Ascending aorta (tissue), 2 donors: ENCODE measurements at regions not wholly inside any gene's neighbourhood (a gene's known extent, or its start where the extent isn't known, plus 50 kb on each side); places are given as distances from the start of the nearest gene placed in this dataset.
"Not testable (repeated sequence)": the region's sequence is repeated elsewhere in the genome, so short reads cannot be mapped to it uniquely, and the experiment has no call there.

ENCODE experiments used
- DNase-seq, 2 donors: peaks; one replicate each; pipeline ENCODE4 v3.0.0-alpha.2; 2019; ENCODE audit warnings: low spot score in 2 of 2
- H3K27ac ChIP-seq, 2 donors: fragments of 200-600 bp; sonication (generic); one replicate each; pipeline ENCODE4 v1.5.1; 2016 to 2017; ENCODE audit warnings: mild to moderate bottlenecking in 1 of 2
- H3K27me3 ChIP-seq: fragments of 200-600 bp; sonication (generic); one replicate; pipeline ENCODE4 v1.5.1; 2017
- H3K36me3 ChIP-seq, 2 donors: fragments of 200-600 bp; sonication (generic); one replicate each; pipeline ENCODE4 v1.5.1; 2016
- H3K4me1 ChIP-seq, 2 donors: fragments of 200-600 bp; sonication (generic); one replicate each; pipeline ENCODE4 v1.5.1; 2016 to 2017; ENCODE audit warnings: mild to moderate bottlenecking in 1 of 2
- H3K4me3 ChIP-seq, 2 donors: fragments of 200-600 bp; sonication (generic); one replicate each; pipeline ENCODE4 v1.5.1; 2016 to 2017; ENCODE audit warnings: mild to moderate bottlenecking in 1 of 2
- H3K9me3 ChIP-seq, 2 donors: fragments of 200-600 bp; sonication (generic); one replicate each; pipeline ENCODE4 v1.5.1; 2016
- intact Hi-C: fragments of 100-400 bp; cut with DNase I; formaldehyde crosslinking; loops from one replicate; pipeline ENCODE4 v1.15.1; 2023
- TF ChIP-seq, protein P1 (sequence below), 3 experiments: fragments of 200-600 bp in 2 of 3; fragments of 450-650 bp in 1 of 3; sonication (generic) in 2 of 3; IDR thresholded peaks; one replicate each; pipeline ENCODE4 v1.5.1; 2016 to 2019; ENCODE audit warnings: antibody characterized with exemption in 3 of 3, mild to moderate bottlenecking in 1 of 3, moderate library complexity in 1 of 3

DNA sequence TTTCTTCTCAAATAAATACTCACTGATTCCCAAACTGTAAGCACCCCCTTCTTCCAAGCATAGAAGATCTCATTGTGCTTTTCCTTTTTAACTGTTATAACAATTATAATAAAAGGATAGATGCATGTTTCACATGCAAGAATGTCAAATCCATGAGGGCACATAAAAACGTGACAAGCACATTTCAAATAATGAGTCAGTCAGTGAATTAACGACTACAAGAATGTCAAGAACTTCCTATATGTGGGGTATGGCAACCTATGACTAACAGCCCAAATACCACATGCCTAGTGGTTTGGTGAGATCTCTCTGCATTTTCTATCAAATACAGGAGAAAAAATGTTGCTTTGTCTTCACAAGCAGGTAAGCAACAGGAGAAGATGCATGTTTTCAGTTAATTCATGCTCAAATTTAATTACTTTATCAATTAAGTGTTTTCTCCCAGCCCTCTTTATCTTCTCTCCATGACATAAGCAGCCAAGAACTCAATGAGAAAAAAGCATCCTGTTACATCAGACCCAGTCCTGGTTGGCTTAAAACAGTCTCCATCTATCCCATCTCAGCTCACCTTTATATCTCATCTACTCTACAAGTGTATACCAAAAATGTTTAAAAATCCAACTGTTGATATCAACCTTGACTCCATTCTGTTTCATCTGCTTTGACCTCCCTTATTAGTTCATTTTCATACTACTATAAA, 181.5 kb upstream of the LMCD1 start:
- Histone ChIP-seq H3K4me3 (no peak overlapping the region), H3K9me3 (no peaks in the 10 kb centered on the region), H3K27me3 (no peaks in the 10 kb centered on the region), H3K27ac (no peak overlapping the region), H3K4me1 (no peaks in the 10 kb centered on the region), H3K36me3 (no peaks in the 10 kb centered on the region)
- intact Hi-C loops: no loop called here
- no peak for DNase-seq
- TF ChIP-seq, protein P1, sequence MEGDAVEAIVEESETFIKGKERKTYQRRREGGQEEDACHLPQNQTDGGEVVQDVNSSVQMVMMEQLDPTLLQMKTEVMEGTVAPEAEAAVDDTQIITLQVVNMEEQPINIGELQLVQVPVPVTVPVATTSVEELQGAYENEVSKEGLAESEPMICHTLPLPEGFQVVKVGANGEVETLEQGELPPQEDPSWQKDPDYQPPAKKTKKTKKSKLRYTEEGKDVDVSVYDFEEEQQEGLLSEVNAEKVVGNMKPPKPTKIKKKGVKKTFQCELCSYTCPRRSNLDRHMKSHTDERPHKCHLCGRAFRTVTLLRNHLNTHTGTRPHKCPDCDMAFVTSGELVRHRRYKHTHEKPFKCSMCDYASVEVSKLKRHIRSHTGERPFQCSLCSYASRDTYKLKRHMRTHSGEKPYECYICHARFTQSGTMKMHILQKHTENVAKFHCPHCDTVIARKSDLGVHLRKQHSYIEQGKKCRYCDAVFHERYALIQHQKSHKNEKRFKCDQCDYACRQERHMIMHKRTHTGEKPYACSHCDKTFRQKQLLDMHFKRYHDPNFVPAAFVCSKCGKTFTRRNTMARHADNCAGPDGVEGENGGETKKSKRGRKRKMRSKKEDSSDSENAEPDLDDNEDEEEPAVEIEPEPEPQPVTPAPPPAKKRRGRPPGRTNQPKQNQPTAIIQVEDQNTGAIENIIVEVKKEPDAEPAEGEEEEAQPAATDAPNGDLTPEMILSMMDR (IDR thresholded peaks at IDR 0.05): no peak

DNA sequence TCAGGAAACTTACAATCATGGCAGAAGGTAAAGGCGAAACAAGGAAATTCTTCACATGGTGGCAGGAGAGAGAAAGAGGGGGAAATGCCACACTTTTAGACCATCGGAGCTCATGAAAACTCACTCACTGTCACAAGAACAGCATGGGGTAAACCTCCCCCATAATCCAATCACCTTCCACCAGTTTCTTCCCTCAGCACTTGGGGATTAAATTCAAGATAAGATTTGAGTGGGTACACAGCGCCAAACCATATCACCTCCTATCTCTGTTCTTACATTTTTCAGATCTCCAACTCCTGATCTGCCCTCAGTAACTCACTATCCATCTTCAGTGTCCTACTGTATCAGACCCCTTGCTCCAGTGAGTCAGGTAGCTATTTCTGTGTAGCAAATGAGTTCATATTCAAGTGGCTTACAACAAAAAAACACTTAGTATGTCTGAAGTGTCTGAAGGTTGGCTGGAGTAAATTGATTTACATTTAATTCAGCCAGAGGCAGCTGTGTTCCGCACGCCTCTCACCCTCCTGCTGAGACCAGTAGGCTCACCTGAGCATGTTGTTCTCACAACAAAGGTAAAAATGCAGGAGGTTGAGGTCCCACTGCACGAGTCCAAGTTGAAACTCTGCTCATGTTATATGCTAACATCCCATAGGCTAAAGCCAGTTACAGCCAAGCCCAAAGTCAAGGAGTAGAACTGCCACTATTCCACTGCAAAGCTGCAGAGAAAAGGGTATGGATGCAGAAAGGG, 180.7 kb upstream of the LMCD1 start:
- no peak overlapping the region for H3K27ac ChIP-seq
- no peaks in the 10 kb centered on the region for H3K9me3 ChIP-seq
- no peaks in the 10 kb centered on the region for H3K27me3 ChIP-seq
- H3K4me1 ChIP-seq: no peaks in the 10 kb centered on the region
- intact Hi-C loops: no loop called here
- TF ChIP-seq, protein P1 (IDR thresholded peaks at IDR 0.05): no peak
- no peak for DNase-seq
- H3K36me3 ChIP-seq: no peaks in the 10 kb centered on the region
- no peak overlapping the region for H3K4me3 ChIP-seq

DNA sequence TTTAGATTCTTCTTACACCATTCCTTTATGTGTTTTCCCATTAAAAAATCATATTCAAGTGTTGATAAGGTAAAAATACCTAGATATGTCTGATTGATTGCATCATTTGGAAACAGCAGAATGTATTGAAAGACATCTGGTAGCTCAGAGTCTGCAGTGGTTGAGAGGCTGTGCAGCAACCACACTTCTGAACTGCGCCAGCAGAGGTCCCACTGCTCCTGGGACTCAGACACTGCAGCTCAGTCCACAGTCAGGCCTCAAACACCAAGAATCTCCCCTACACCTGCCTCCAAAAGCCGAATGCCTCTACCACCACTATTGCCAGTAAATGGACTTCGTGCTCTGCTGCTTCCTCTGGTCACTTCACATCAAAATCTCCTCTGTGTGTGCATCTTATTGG, 176.9 kb upstream of the LMCD1 start:
- Histone ChIP-seq H3K27me3 (no peaks in the 10 kb centered on the region), H3K36me3 (no peaks in the 10 kb centered on the region), H3K9me3 (no peaks in the 10 kb centered on the region), H3K27ac (no peak overlapping the region), H3K4me1 (no peaks in the 10 kb centered on the region), H3K4me3 (no peak overlapping the region)
- no peak for DNase-seq
- intact Hi-C loops: no loop called here
- TF ChIP-seq, protein P1 (IDR thresholded peaks at IDR 0.05): peak in 2 of 3 experiments; percentile 16 to 46

DNA sequence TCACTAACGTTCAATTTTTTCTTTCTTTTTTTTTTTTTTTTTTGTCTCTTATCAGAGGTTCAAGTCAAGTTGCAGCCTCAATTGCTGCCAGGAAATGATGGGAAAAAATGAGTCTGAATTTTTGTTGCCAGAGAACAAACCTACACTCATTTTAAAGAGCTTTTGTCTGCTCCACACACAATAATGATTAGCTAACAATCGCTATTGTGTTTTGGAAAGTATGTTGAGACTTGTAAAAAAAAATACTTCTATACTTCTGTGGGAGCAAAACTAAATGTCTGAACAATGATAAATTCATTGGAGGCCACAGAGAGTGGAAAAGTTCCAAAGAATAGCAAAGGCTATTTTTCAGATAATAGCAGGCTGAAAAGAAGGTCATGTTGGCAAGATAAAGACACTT, 176.3 kb upstream of the LMCD1 start:
- no peaks in the 10 kb centered on the region for H3K36me3 ChIP-seq
- TF ChIP-seq, protein P1 (IDR thresholded peaks at IDR 0.05): no peak
- H3K4me3 ChIP-seq: no peak overlapping the region
- H3K27ac ChIP-seq: no peak overlapping the region
- no peaks in the 10 kb centered on the region for H3K27me3 ChIP-seq
- no peaks in the 10 kb centered on the region for H3K4me1 ChIP-seq
- DNase-seq: no peak
- H3K9me3 ChIP-seq: no peaks in the 10 kb centered on the region
- intact Hi-C loops: no loop called here

DNA sequence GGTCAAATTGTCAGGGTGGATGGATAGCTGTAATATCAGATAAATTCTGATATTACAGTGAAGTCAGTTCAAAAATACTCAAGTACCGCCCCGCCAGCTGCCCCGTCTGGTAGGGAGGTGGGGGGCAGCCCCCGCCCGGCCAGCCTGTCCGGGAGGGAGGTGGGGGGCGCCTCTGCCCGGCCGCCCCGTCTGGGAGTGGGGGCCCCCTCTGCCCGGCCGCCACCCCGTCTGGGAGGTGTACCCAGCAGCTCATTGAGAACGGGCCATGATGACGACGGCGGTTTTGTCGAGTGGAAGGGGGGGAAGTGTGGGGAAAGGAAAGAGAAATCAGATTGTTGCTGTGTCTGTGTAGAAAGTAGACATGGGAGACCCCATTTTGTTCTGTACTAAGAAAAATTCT, 175.8 kb upstream of the LMCD1 start:
- not testable (repeated sequence) for H3K27ac ChIP-seq

DNA sequence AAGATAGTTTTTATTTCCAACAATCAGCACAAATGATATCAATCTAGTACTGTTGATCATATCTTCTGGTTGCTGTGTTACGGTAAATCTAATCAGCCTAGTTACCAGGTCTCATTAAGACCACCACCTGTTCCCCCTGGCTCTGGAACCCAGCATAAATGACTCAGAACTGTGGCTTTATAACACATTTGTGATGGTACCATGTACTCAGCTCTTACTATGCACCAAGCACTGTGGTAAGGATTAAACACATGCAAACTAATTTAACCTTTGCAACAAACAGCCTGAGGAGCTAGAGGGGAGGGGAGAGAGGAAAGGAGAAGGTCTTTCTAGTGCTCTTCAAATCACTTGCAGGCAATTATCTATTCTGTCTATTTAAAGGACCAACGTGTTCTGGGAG, 173.9 kb upstream of the LMCD1 start:
- Histone ChIP-seq H3K9me3 (no peaks in the 10 kb centered on the region), H3K27me3 (no peaks in the 10 kb centered on the region), H3K4me1 (no peaks in the 10 kb centered on the region), H3K36me3 (no peaks in the 10 kb centered on the region), H3K4me3 (no peak overlapping the region), H3K27ac (no peak overlapping the region)
- TF ChIP-seq, protein P1 (IDR thresholded peaks at IDR 0.05): no peak
- no peak for DNase-seq
- intact Hi-C loops: no loop called here

More for the DNA sequence above, 175.8 kb upstream of the LMCD1 start:
- H3K4me3 ChIP-seq, intact Hi-C loops, H3K9me3 ChIP-seq, H3K27me3 ChIP-seq, H3K4me1 ChIP-seq, DNase-seq, H3K36me3 ChIP-seq: not testable (repeated sequence)
